ENCODE measurements at regions not wholly inside any gene's neighbourhood (a gene's known extent, or its start where the extent isn't known, plus 50 kb on each side); places are given as distances from the start of the nearest gene placed in this dataset.

- Histone ChIP-seq H3K27me3 (ENCODE audit: control insufficient read depth, insufficient read depth, low read length) (no peaks in the 10 kb centered on the region), H3K14ac (replicated peaks; ENCODE audit: low read depth, low read length) (no peak overlapping the region), H3K36me3 (ENCODE audit: control insufficient read depth, insufficient read depth, low read length) (no peaks in the 10 kb centered on the region), H3K4me2 (ENCODE audit: low read depth, low read length) (no peak overlapping the region), H2BK20ac (ENCODE audit: low read depth, low read length) (no peak overlapping the region), H3K9me1 (ENCODE audit: insufficient read depth, low read length) (no peaks in the 10 kb centered on the region), H2AFZ (replicated peaks; ENCODE audit: low read length, poor library complexity) (no peak overlapping the region), H4K20me1 (ENCODE audit: insufficient read depth, low read length) (no peaks in the 10 kb centered on the region), H3K18ac (ENCODE audit: low read depth, low read length) (no peak overlapping the region), H3K4me1 (ENCODE audit: control insufficient read depth, insufficient read depth, low read length) (no peaks in the 10 kb centered on the region), H4K5ac (ENCODE audit: low read depth, low read length) (no peak overlapping the region), H4K8ac (ENCODE audit: low read depth in 2 of 2, low read length in 2 of 2) (no peak overlapping the region), H2BK15ac (ENCODE audit: low read depth, low read length) (no peak overlapping the region), H2BK5ac (ENCODE audit: low read depth, low read length, poor library complexity, severe bottlenecking) (no peak overlapping the region), H2AK5ac (ENCODE audit: low read depth, low read length) (no peak overlapping the region), H3K79me1 (ENCODE audit: low read depth in 1 of 2, low read length in 2 of 2) (no peaks in the 10 kb centered on the region), H4K91ac (ENCODE audit: insufficient read depth, low read depth, low read length) (no peak overlapping the region), H3K4ac (ENCODE audit: low read depth, low read length) (no peak overlapping the region), H3K23ac (ENCODE audit: low read depth, low read length) (no peak overlapping the region), H3K9ac (ENCODE audit: low read depth, low read length) (no peak overlapping the region), H3K4me3 (ENCODE audit: insufficient read depth, low read depth, low read length) (no peak overlapping the region), H2BK120ac (ENCODE audit: low read depth, low read length) (no peak overlapping the region), H3K9me3 (ENCODE audit: control insufficient read depth, insufficient read depth, low read length) (no peaks in the 10 kb centered on the region), H2AK9ac (replicated peaks; ENCODE audit: low read depth, low read length, poor library complexity) (no peak overlapping the region), H3K27ac (ENCODE audit: insufficient read depth, low read length) (no peak overlapping the region), H3K56ac (ENCODE audit: extremely low read depth, insufficient read depth, low read length) (no peak overlapping the region)
- TF ChIP-seq CTCF (conservative IDR thresholded peaks at IDR 0.05; ENCODE audit: low read depth, low read length) (no peak), RAD21 (IDR thresholded peaks at IDR 0.05; ENCODE audit: low read length) (no peak), ELK1 (IDR thresholded peaks at IDR 0.05; ENCODE audit: borderline replicate concordance, low read depth, low read length) (no peak), RCOR1 (IDR thresholded peaks at IDR 0.05; ENCODE audit: insufficient replicate concordance, low read length) (no peak), FOS (IDR thresholded peaks at IDR 0.05; ENCODE audit: low read depth, low read length) (no peak), BHLHE40 (IDR thresholded peaks at IDR 0.05; ENCODE audit: low read depth, low read length) (no peak), CEBPB (IDR thresholded peaks at IDR 0.05; ENCODE audit: low read depth, low read length) (no peak), MAZ (IDR thresholded peaks at IDR 0.05; ENCODE audit: borderline replicate concordance, low read depth, low read length) (no peak), POLR2A (IDR thresholded peaks at IDR 0.05; ENCODE audit: low read depth, low read length) (no peak), NFE2L2 (IDR thresholded peaks at IDR 0.05; ENCODE audit: low read depth, low read length) (no peak), USF2 (IDR thresholded peaks at IDR 0.05; ENCODE audit: low read depth, low read length) (no peak), RFX5 (IDR thresholded peaks at IDR 0.05; ENCODE audit: low read depth, low read length) (no peak), MAFK (IDR thresholded peaks at IDR 0.05; ENCODE audit: low read depth, low read length) (no peak), CHD1 (IDR thresholded peaks at IDR 0.05; ENCODE audit: low read depth, low read length) (no peak), MXI1 (IDR thresholded peaks at IDR 0.05; ENCODE audit: borderline replicate concordance, low read depth, low read length) (no peak), SMC3 (IDR thresholded peaks at IDR 0.05; ENCODE audit: low read depth, low read length) (no peak)
- ATAC-seq (ENCODE audit: low read depth) (no peak), DNase-seq (no peak)
- dilution Hi-C loops (cut with HindIII; ENCODE audit: low sequenced_read_pairs, unreplicated experiment): no loop called here
- WGBS, 2 experiments (ENCODE audit: extremely low coverage in 2 of 2, insufficient read length in 1 of 2): no CpG with 5 or more reads among the region's 3 CpGs
- no TSS peak for BruUV-seq (replicated peaks)
- POLR2A ChIA-PET (ENCODE audit: unreplicated experiment): no interaction called here
- CTCF ChIA-PET: no interaction called here
- in situ Hi-C loops (cut with MboI; ENCODE audit: low sequenced_read_pairs): no loop called here
- intact Hi-C loops (cut with micrococcal nuclease): no loop called here
Measured at GRCh38 chr10:25120188-25120587, 54.6 kb upstream of the GPR158 start.

Data from IMR-90 (cell line).